NB4 (cell line): ENCODE measurements at regions not wholly inside any gene's neighbourhood (a gene's known extent, or its start where the extent isn't known, plus 50 kb on each side); places are given as distances from the start of the nearest gene placed in this dataset.

ENCODE experiments used
- MAX ChIP-seq: IDR thresholded peaks from 2 replicates; pipeline ENCODE4 v1.6.1; 2011; ENCODE audit warnings: low read depth, low read length
- MYC ChIP-seq: IDR thresholded peaks from 2 replicates; pipeline ENCODE4 v1.6.1; 2011; ENCODE audit warnings: low read depth, low read length
- POLR2A ChIP-seq: IDR thresholded peaks from 2 replicates; pipeline ENCODE4 v1.6.1; 2011; ENCODE audit warnings: mild to moderate bottlenecking; ENCODE audit not compliant: insufficient read length; ENCODE audit errors: extremely low read depth
- TF ChIP-seq, protein P1 (sequence below): IDR thresholded peaks from one replicate; pipeline ENCODE4 v1.5.1; 2012; ENCODE audit warnings: low read depth, low read length

- no peak for TF ChIP-seq POLR2A
- TF ChIP-seq, protein P1, sequence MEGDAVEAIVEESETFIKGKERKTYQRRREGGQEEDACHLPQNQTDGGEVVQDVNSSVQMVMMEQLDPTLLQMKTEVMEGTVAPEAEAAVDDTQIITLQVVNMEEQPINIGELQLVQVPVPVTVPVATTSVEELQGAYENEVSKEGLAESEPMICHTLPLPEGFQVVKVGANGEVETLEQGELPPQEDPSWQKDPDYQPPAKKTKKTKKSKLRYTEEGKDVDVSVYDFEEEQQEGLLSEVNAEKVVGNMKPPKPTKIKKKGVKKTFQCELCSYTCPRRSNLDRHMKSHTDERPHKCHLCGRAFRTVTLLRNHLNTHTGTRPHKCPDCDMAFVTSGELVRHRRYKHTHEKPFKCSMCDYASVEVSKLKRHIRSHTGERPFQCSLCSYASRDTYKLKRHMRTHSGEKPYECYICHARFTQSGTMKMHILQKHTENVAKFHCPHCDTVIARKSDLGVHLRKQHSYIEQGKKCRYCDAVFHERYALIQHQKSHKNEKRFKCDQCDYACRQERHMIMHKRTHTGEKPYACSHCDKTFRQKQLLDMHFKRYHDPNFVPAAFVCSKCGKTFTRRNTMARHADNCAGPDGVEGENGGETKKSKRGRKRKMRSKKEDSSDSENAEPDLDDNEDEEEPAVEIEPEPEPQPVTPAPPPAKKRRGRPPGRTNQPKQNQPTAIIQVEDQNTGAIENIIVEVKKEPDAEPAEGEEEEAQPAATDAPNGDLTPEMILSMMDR: no peak
- TF ChIP-seq MAX: no peak
- no peak for TF ChIP-seq MYC
These were observed 121.6 kb downstream of the BUD13 start for GRCh38 chr11:116651098-116651736.
